Liver (tissue), 8 donors: ENCODE measurements at regions not wholly inside any gene's neighbourhood (a gene's known extent, or its start where the extent isn't known, plus 50 kb on each side); places are given as distances from the start of the nearest gene placed in this dataset.

Source experiments
- DNase-seq: peaks from one replicate; pipeline ENCODE4 v3.0.0-alpha.2; 2017; ENCODE audit warnings: low spot score
- H3K27ac ChIP-seq, 2 donors: one replicate each; pipeline ENCODE4 v1.7.0; 2013; ENCODE audit warnings: inconsistent platforms in 2 of 2, low read length in 2 of 2, control low read depth in 1 of 2, low read depth in 1 of 2, mild to moderate bottlenecking in 1 of 2
- H3K27me3 ChIP-seq, 4 donors: one replicate each; pipeline versions ENCODE4 v1.6.1 to v1.7.0; 2013; ENCODE audit warnings: low read length in 3 of 4, inconsistent platforms in 1 of 4, mild to moderate bottlenecking in 1 of 4, moderate library complexity in 1 of 4; ENCODE audit not compliant: control insufficient read depth in 4 of 4, insufficient read depth in 4 of 4
- H3K36me3 ChIP-seq, 4 donors: one replicate each; pipeline versions ENCODE4 v1.6.1 to v1.7.0; 2013; ENCODE audit warnings: low read length in 3 of 4, mild to moderate bottlenecking in 3 of 4, low read depth in 1 of 4, moderate library complexity in 1 of 4; ENCODE audit not compliant: control insufficient read depth in 4 of 4, insufficient read depth in 3 of 4
- H3K4me1 ChIP-seq, 4 donors: one replicate each; pipeline versions ENCODE4 v1.6.1 to v1.7.0; 2013; ENCODE audit warnings: low read length in 3 of 4, mild to moderate bottlenecking in 3 of 4, moderate library complexity in 1 of 4; ENCODE audit not compliant: control insufficient read depth in 4 of 4, insufficient read depth in 4 of 4
- H3K4me3 ChIP-seq, 3 donors: one replicate each; pipeline versions ENCODE4 v1.6.1 to v1.7.0; 2013; ENCODE audit warnings: low read length in 3 of 3, control low read depth in 1 of 3, low read depth in 1 of 3, mild to moderate bottlenecking in 1 of 3
- H3K9ac ChIP-seq, 2 donors: one replicate each; pipeline ENCODE4 v1.7.0; 2013; ENCODE audit warnings: low read length in 2 of 2, mild to moderate bottlenecking in 2 of 2, moderate library complexity in 2 of 2, control low read depth in 1 of 2, low read depth in 1 of 2
- H3K9me3 ChIP-seq, 4 donors: one replicate each; pipeline versions ENCODE4 v1.6.1 to v1.7.0; 2013; ENCODE audit warnings: low read length in 3 of 4; ENCODE audit not compliant: control insufficient read depth in 4 of 4
- ATF3 ChIP-seq: IDR thresholded peaks from 2 replicates; pipeline ENCODE4 v1.6.1; 2016; ENCODE audit warnings: antibody characterized with exemption
- FOXA1 ChIP-seq: IDR thresholded peaks from 2 replicates; pipeline ENCODE4 v1.6.1; 2016; ENCODE audit warnings: antibody characterized with exemption
- FOXA2 ChIP-seq: IDR thresholded peaks from 2 replicates; pipeline ENCODE4 v1.6.1; 2016; ENCODE audit warnings: antibody characterized with exemption
- GABPA ChIP-seq, 2 donors: IDR thresholded peaks in 1 of 2; conservative IDR thresholded peaks in 1 of 2; 2 replicates each; pipeline ENCODE4 v1.6.1; 2016; ENCODE audit warnings: antibody characterized with exemption in 2 of 2, mild to moderate bottlenecking in 1 of 2, moderate library complexity in 1 of 2
- HNF4A ChIP-seq, 2 donors: conservative IDR thresholded peaks; 2 replicates each; pipeline ENCODE4 v1.6.1; 2016; ENCODE audit warnings: antibody characterized with exemption in 2 of 2, mild to moderate bottlenecking in 2 of 2
- HNF4G ChIP-seq: IDR thresholded peaks from 2 replicates; pipeline ENCODE4 v1.6.1; 2016; ENCODE audit warnings: antibody characterized with exemption
- JUND ChIP-seq, 2 donors: IDR thresholded peaks; 2 replicates each; pipeline ENCODE4 v1.6.1; 2016; ENCODE audit warnings: antibody characterized with exemption in 2 of 2
- NR2F2 ChIP-seq: IDR thresholded peaks from 2 replicates; pipeline ENCODE4 v1.6.1; 2016; ENCODE audit warnings: antibody characterized with exemption
- RAD21 ChIP-seq, 2 donors: IDR thresholded peaks; 2 replicates each; pipeline ENCODE4 v1.6.1; 2016; ENCODE audit warnings: antibody characterized with exemption in 2 of 2, mild to moderate bottlenecking in 2 of 2
- RXRA ChIP-seq, 2 donors: IDR thresholded peaks; 2 replicates each; pipeline ENCODE4 v1.6.1; 2017 to 2018; ENCODE audit warnings: antibody characterized with exemption in 2 of 2, mild to moderate bottlenecking in 1 of 2
- SP1 ChIP-seq: IDR thresholded peaks from 2 replicates; pipeline ENCODE4 v1.6.1; 2018; ENCODE audit warnings: antibody characterized with exemption, mild to moderate bottlenecking
- TAF1 ChIP-seq: conservative IDR thresholded peaks from 2 replicates; pipeline ENCODE4 v1.6.1; 2016; ENCODE audit warnings: antibody characterized with exemption, mild to moderate bottlenecking
- YY1 ChIP-seq: IDR thresholded peaks from 2 replicates; pipeline ENCODE4 v1.6.1; 2016; ENCODE audit warnings: antibody characterized with exemption, mild to moderate bottlenecking
- WGBS: extraction: QIAGEN DNeasy Blood & Tissue Kit; methylation state at CpG from one replicate; pipeline ENCODE4 v1.1.7; 2013; 5-methylcytosine and 5-hydroxymethylcytosine counted together
- TF ChIP-seq, protein P1 (sequence below): fragments of 150-350 bp; IDR thresholded peaks from 2 replicates; pipeline ENCODE4 v1.5.1; 2017; ENCODE audit warnings: improper control_type of control experiment, low read depth, low read length; ENCODE audit not compliant: missing input control
- TF ChIP-seq, protein P2 (sequence below): IDR thresholded peaks from 2 replicates; pipeline ENCODE4 v1.6.1; 2016; ENCODE audit warnings: antibody characterized with exemption
- donor health status: healthy.
- donor health status: healthy.
- donor health status: healthy.
- donor health status: healthy.
- donor health status: healthy.

DNA sequence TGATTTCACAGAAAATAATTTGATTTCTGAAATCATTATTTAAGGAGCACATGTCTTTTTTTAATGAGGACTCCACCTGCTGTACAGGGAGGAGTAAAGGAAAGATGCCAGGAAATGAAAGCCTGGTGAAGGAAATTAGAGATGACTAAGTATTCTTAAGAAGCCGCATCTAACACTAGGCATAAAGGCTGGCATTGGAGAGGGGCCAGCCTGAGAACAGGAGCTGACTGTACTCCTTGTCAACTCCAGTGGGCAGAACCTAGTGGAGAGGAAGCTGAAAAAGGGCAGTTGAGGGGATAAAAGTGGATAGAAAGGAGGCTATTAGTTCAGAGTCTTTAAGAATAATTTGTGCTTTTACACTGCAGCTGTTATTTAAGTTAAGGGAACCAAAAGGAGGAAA lies 393.0 kb downstream of the PPP1R2C start (continued):
- no peak for TF ChIP-seq NR2F2
- no peak for TF ChIP-seq SP1
- TF ChIP-seq, protein P1, sequence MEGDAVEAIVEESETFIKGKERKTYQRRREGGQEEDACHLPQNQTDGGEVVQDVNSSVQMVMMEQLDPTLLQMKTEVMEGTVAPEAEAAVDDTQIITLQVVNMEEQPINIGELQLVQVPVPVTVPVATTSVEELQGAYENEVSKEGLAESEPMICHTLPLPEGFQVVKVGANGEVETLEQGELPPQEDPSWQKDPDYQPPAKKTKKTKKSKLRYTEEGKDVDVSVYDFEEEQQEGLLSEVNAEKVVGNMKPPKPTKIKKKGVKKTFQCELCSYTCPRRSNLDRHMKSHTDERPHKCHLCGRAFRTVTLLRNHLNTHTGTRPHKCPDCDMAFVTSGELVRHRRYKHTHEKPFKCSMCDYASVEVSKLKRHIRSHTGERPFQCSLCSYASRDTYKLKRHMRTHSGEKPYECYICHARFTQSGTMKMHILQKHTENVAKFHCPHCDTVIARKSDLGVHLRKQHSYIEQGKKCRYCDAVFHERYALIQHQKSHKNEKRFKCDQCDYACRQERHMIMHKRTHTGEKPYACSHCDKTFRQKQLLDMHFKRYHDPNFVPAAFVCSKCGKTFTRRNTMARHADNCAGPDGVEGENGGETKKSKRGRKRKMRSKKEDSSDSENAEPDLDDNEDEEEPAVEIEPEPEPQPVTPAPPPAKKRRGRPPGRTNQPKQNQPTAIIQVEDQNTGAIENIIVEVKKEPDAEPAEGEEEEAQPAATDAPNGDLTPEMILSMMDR = no peak

DNA sequence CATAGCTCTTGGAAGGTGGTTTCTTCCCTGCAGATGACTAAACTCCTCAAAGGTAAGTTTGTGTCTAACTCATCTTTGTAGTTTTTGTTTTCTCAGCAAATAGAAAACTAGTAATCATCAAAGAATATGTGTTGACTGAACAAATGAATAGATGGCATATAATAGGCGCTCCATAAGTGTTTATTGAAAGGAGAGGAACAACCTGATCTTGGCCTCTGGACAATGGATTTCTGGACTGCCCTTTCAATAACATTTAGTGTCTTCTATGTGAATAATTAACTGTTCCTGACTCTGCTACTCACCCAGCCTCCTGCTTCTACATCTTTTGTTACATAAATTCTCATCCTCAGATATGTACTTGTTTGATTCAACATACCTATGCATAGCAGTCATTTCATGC lies 399.1 kb downstream of the PPP1R2C start:
- no peaks in the 10 kb centered on the region for H3K9me3 ChIP-seq
- no peaks in the 10 kb centered on the region for H3K27me3 ChIP-seq
- H3K9ac ChIP-seq = no peak overlapping the region
- H3K27ac ChIP-seq = no peak overlapping the region
- no peak overlapping the region for H3K4me3 ChIP-seq
- H3K36me3 ChIP-seq = no peaks in the 10 kb centered on the region
- TF ChIP-seq HNF4A (conservative IDR thresholded peaks at IDR 0.05) = peak in 1 of 2 donors; percentile 24
- TF ChIP-seq TAF1 = no peak
- TF ChIP-seq FOXA2 = no peak
- 36% methylated on average over 1 of the region's 1 CpG for WGBS
- DNase-seq = no peak
- peaks cover 3 to 4% (median 4%) of the 10 kb centered on the region in 4 donors for H3K4me1 ChIP-seq

DNA sequence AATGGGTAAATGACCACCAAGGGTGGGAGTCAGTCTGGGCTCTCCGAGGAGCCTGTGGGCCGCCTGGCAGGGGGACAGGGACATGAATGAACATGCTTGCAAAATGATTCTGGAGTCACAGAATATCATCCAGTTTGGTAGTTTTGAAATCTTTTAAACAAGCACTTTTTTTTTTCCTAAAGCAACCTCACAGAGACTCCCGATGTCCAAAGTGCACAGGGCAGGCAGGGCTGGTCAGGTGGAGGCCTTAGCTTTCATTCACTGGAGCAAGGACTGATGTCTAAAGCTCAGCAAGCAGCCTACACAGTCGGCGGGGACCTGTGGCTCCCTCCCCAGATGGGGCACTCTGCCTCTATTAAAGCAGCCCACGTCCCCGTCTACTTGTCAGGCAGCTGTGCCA lies 402.9 kb downstream of the PPP1R2C start:
- no peak overlapping the region for H3K9ac ChIP-seq
- H3K27me3 ChIP-seq = no peaks in the 10 kb centered on the region
- TF ChIP-seq JUND (IDR thresholded peaks at IDR 0.05) (no peak), RAD21 (IDR thresholded peaks at IDR 0.05) (peak in 1 of 2 donors; percentile 39), FOXA1 (no peak), TAF1 (no peak), HNF4G (peak; percentile 58), GABPA (IDR thresholded peaks at IDR 0.05 in 1 of 2, conservative IDR thresholded peaks at IDR 0.05 in 1 of 2) (no peak), YY1 (no peak), RXRA (IDR thresholded peaks at IDR 0.05) (peak; percentile 22 to 28), ATF3 (no peak), HNF4A (conservative IDR thresholded peaks at IDR 0.05) (peak; percentile 73 to 82), SP1 (peak; percentile 55)
- TF ChIP-seq, protein P2, sequence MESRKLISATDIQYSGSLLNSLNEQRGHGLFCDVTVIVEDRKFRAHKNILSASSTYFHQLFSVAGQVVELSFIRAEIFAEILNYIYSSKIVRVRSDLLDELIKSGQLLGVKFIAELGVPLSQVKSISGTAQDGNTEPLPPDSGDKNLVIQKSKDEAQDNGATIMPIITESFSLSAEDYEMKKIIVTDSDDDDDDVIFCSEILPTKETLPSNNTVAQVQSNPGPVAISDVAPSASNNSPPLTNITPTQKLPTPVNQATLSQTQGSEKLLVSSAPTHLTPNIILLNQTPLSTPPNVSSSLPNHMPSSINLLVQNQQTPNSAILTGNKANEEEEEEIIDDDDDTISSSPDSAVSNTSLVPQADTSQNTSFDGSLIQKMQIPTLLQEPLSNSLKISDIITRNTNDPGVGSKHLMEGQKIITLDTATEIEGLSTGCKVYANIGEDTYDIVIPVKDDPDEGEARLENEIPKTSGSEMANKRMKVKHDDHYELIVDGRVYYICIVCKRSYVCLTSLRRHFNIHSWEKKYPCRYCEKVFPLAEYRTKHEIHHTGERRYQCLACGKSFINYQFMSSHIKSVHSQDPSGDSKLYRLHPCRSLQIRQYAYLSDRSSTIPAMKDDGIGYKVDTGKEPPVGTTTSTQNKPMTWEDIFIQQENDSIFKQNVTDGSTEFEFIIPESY = no peak
- TF ChIP-seq, protein P1 = no peak
- no peak overlapping the region for H3K4me3 ChIP-seq
- peaks cover 3 to 4% (median 4%) of the 10 kb centered on the region in 4 donors for H3K4me1 ChIP-seq
- no peaks in the 10 kb centered on the region for H3K9me3 ChIP-seq
- DNase-seq = no peak
- 49% methylated on average over 7 of the region's 7 CpGs for WGBS
- H3K27ac ChIP-seq = no peak overlapping the region
- H3K36me3 ChIP-seq = no peaks in the 10 kb centered on the region
